ENCODE measurements at regions not wholly inside any gene's neighbourhood (a gene's known extent, or its start where the extent isn't known, plus 50 kb on each side); places are given as distances from the start of the nearest gene placed in this dataset.

GRCh38 chrX:10086676-10087075 is 70.1 kb upstream of the CLCN4 start:
- no peak for TF ChIP-seq EZH2 (IDR thresholded peaks at IDR 0.05; ENCODE audit: low read depth)
- no peak for TF ChIP-seq CTCF (conservative IDR thresholded peaks at IDR 0.05)
- DNase-seq: no peak
- H3K4me1 ChIP-seq (replicated peaks; ENCODE audit: insufficient read depth): 0 out of 2 replicates have a peak, but pooled peaks cover 9% of the 10 kb centered on the region

DNA sequence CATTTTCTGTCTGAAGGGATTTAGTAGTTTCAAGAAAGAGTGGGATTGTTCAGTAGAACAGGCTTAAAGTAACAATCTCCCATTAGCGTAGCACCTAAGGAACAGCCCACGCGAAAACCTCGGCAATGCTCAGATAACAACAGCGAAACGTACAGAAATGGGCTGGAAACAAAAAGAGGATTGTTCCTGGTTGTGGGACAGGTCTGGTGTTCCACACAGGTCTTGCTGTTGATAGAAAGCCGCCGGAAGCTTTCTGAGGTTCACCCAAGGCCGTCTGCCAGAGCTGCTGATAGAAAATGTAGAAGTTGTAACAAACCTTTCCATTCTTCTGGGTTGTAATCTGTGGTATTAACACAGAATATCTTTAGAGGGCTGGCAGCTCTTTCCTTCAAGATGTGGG is 69.4 kb upstream of the CLCN4 start:
- no peak overlapping the region for H3K4me2 ChIP-seq
- no peaks in the 10 kb centered on the region for H3K27me3 ChIP-seq (ENCODE audit: insufficient read depth, low read depth)
- ChIA-PET POLR2A (ENCODE audit: unreplicated experiment) (no interaction called here), CTCF (no interaction called here)
- no peaks in the 10 kb centered on the region for H3K9me2 ChIP-seq (ENCODE audit: insufficient read depth)
- no peaks in the 10 kb centered on the region for H3K9me3 ChIP-seq (ENCODE audit: insufficient read depth, low read depth)
- H3K4me3 ChIP-seq: no peak overlapping the region
- TF ChIP-seq CTCF (conservative IDR thresholded peaks at IDR 0.05) (no peak), EZH2 (IDR thresholded peaks at IDR 0.05; ENCODE audit: low read depth) (no peak)
- DNase-seq: no peak
- H3K27ac ChIP-seq: no peak overlapping the region
- no peaks in the 10 kb centered on the region for H4K20me1 ChIP-seq (ENCODE audit: insufficient read depth)
- H3K79me2 ChIP-seq (ENCODE audit: low read depth): no peaks in the 10 kb centered on the region
- intact Hi-C loops (cut with micrococcal nuclease; ENCODE audit: unreplicated experiment): no loop called here
- 0 out of 2 replicates have a peak, but pooled peaks cover 9% of the 10 kb centered on the region for H3K4me1 ChIP-seq (replicated peaks; ENCODE audit: insufficient read depth)
- H2AFZ ChIP-seq: no peak overlapping the region
- H3F3A ChIP-seq (ENCODE audit: insufficient read depth, low read depth): no peaks in the 10 kb centered on the region
- no peaks in the 10 kb centered on the region for H3K36me3 ChIP-seq (ENCODE audit: low read depth)
- no TSS peak for BruUV-seq (replicated peaks)

More at GRCh38 chrX:10086676-10087075, 70.1 kb upstream of the CLCN4 start:
- POLR2A ChIA-PET (ENCODE audit: unreplicated experiment): no interaction called here
- BruUV-seq (replicated peaks): no TSS peak
- Histone ChIP-seq H2AFZ (no peak overlapping the region), H3K79me2 (ENCODE audit: low read depth) (no peaks in the 10 kb centered on the region), H3K4me2 (no peak overlapping the region), H3K27ac (no peak overlapping the region), H3K9me2 (ENCODE audit: insufficient read depth) (no peaks in the 10 kb centered on the region), H3K9me3 (ENCODE audit: insufficient read depth, low read depth) (no peaks in the 10 kb centered on the region), H3K27me3 (ENCODE audit: insufficient read depth, low read depth) (no peaks in the 10 kb centered on the region), H3F3A (ENCODE audit: insufficient read depth, low read depth) (no peaks in the 10 kb centered on the region), H4K20me1 (ENCODE audit: insufficient read depth) (no peaks in the 10 kb centered on the region), H3K4me3 (no peak overlapping the region), H3K36me3 (ENCODE audit: low read depth) (no peaks in the 10 kb centered on the region)
- intact Hi-C loops (cut with micrococcal nuclease; ENCODE audit: unreplicated experiment): no loop called here
- CTCF ChIA-PET: no interaction called here

- 0 out of 2 replicates have a peak, but pooled peaks cover 9% of the 10 kb centered on the region for H3K4me1 ChIP-seq (replicated peaks; ENCODE audit: insufficient read depth)
- intact Hi-C loops (cut with micrococcal nuclease; ENCODE audit: unreplicated experiment): no loop called here
- H3K4me2 ChIP-seq: no peak overlapping the region
- H3K9me2 ChIP-seq (ENCODE audit: insufficient read depth): no peaks in the 10 kb centered on the region
- peak; percentile 2 to 60 for DNase-seq
- H3K4me3 ChIP-seq: no peak overlapping the region
- TF ChIP-seq EZH2 (IDR thresholded peaks at IDR 0.05; ENCODE audit: low read depth) (no peak), CTCF (conservative IDR thresholded peaks at IDR 0.05) (no peak)
- H3K27me3 ChIP-seq (ENCODE audit: insufficient read depth, low read depth): no peaks in the 10 kb centered on the region
- H3K36me3 ChIP-seq (ENCODE audit: low read depth): no peaks in the 10 kb centered on the region
- no peaks in the 10 kb centered on the region for H3K9me3 ChIP-seq (ENCODE audit: insufficient read depth, low read depth)
- ChIA-PET POLR2A (ENCODE audit: unreplicated experiment) (no interaction called here), CTCF (no interaction called here)
- no TSS peak for BruUV-seq (replicated peaks)
- 0 out of 2 replicates have a peak overlapping the region, but pooled peaks have one; percentile 16 for H3K27ac ChIP-seq
- no peaks in the 10 kb centered on the region for H3F3A ChIP-seq (ENCODE audit: insufficient read depth, low read depth)
- H3K79me2 ChIP-seq (ENCODE audit: low read depth): no peaks in the 10 kb centered on the region
- H2AFZ ChIP-seq: no peak overlapping the region
- H4K20me1 ChIP-seq (ENCODE audit: insufficient read depth): no peaks in the 10 kb centered on the region
Observed at GRCh38 chrX:10089378-10089795, 67.4 kb upstream of the CLCN4 start.

All from PC-9 (cell line).